ENCODE measurements at regions not wholly inside any gene's neighbourhood (a gene's known extent, or its start where the extent isn't known, plus 50 kb on each side); places are given as distances from the start of the nearest gene placed in this dataset.

GRCh38 chr2:9762164-9762563 is 81.1 kb upstream of the TAF1B start:
- Histone ChIP-seq H3K4me3 (no peak overlapping the region), H3K27ac (no peak overlapping the region)
- TF ChIP-seq CTCF (IDR thresholded peaks at IDR 0.05): no peak
- no peak for DNase-seq (ENCODE audit: low spot score)

DNA sequence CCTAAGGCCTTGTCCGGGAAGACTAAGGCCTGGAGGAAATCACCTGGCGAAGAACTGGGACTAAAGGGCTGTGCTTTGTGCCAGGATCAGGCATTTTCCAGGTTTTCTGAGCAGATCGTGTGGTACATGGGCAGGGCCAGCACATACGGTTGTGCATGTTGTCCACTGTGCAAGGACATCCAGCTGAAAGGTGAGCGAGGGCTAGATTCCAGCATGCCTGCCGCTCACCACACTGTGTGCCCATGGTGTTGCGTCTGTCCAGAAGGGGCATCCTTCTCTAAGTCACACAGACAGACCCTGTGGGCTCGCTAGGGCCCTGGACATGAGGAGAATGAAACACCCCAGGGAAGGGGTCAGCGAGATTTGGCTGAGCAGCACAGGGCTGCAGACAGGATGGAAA is 80.3 kb upstream of the TAF1B start:
- H3K27ac ChIP-seq: no peak overlapping the region
- no peak overlapping the region for H3K4me3 ChIP-seq
- no peak for TF ChIP-seq CTCF (IDR thresholded peaks at IDR 0.05)
- DNase-seq (ENCODE audit: low spot score): no peak

DNA sequence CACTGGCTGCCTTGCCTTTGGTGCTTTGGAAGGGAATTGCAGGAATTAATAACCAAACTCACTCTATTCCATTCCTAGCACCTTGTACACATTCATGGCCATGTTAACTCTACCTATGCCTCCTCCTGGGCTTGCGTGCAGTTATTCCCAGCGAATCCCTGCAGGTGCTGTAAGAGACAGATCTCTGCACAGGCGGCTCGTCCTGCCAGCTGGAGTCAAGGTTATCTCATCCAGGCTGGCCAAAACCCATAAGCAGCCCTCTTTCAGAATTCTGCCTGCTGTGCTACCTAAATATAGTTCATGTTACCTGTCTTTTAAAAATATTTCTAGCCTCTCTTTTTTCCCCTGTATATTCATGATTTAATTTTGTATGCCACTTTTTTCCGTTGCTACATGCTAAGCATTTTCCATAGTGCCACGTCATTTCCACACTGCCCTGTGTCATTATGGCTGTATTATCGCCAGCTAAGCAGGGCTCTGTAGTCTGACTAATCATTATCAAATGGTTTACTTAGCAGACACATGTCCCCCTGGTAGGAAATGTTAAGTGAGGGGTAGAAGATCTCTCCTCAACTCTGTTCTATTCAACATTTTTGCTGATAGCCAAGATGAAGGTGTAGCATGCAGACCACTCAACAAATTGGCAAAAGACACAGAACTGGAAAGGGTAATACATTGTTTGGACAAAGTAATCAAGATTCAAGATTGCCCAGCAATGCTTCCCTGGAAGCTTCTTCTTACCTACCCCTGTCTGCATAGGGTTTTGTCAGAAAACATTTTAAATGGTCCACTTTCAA is 79.7 kb upstream of the TAF1B start:
- no peak for DNase-seq (ENCODE audit: low spot score)
- H3K27ac ChIP-seq: no peak overlapping the region
- H3K4me3 ChIP-seq: no peak overlapping the region
- no peak for TF ChIP-seq CTCF (IDR thresholded peaks at IDR 0.05)

GRCh38 chr2:9764153-9764778 is 79.0 kb upstream of the TAF1B start:
- H3K27ac ChIP-seq: no peak overlapping the region
- no peak for TF ChIP-seq CTCF (IDR thresholded peaks at IDR 0.05)
- DNase-seq (ENCODE audit: low spot score): no peak
- H3K4me3 ChIP-seq: no peak overlapping the region

DNA sequence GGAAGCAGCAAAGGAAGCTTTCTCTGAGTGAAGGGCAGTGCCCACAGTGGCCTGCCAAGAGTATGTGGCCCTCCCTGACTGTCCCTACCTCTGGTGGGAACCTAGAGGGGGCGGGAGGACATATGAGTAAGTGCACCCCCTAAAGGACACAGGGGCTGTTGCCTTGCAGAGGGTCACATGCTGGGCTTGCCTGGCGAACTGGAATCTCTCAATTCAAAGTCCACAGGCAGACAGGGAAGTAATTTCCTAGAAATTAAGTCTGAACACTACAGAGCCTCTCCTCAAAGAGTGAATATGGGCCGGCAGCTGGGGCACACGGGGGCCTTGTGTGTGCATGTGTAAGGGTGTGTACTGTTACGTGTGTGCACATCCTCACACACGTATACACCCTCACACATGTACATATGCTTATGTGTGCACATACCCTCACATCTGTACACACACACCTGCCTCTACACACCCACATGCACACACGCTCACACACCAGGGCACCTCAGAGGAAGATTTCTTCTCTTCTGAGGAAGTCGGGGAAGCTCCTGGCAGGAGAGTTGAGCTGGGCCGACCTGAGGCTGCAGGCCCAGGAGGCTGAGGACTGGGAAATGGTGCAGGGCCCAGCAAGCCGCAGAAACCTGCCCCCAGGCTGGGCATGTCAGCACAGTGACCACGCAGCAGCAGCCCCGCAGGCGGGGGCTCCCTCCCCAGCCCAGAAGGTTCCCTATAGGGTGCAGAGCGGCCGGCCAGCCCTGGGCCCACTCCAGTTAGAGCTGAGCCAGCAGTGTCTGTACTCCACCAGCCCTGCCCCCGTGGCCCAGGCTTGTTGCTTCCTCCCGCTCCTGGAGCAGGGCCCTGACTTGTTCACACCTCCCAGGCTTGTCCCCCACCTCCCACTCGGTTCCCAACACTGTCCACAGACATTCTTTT is 77.4 kb upstream of the TAF1B start:
- no peak overlapping the region for H3K27ac ChIP-seq
- no peak for DNase-seq (ENCODE audit: low spot score)
- TF ChIP-seq CTCF (IDR thresholded peaks at IDR 0.05): no peak
- H3K4me3 ChIP-seq: no peak overlapping the region

DNA sequence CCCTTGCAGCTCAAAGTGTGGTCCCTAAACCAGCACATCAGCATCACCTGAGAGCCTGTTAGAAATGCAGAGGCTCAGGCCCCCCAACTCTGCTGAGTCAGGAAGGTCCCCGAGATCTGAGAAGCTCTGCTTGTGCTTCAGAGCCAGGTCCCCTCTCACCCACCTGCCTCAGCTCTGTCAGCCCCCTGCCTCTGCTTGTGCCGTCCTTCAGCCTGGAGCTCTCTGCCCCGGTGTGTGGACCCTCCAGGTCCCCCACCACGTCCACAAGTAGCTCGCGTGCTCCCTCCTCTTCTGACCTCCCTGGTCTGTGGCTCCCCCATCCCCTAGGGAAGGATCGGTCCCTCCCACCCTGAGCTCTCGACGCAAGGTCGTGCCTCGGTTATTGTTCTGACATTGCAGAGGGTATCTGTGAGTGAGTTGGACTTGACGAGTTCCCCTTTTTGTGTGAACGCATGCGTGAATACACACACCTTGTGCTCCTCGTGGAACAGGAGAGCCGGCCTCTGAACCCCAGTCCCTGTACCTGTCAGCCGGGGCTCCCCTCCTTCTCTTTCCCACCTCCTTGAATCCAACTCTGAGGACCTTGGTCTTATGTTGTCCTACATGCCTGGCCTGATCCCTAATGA is 75.5 kb upstream of the TAF1B start:
- no peak overlapping the region for H3K4me3 ChIP-seq
- H3K27ac ChIP-seq: no peak overlapping the region
- no peak for DNase-seq (ENCODE audit: low spot score)
- TF ChIP-seq CTCF (IDR thresholded peaks at IDR 0.05): no peak
